Vagina (tissue), 2 donors: ENCODE measurements at regions not wholly inside any gene's neighbourhood (a gene's known extent, or its start where the extent isn't known, plus 50 kb on each side); places are given as distances from the start of the nearest gene placed in this dataset.

Experiments used
- CTCF ChIP-seq, 3 experiments: fragments of 450-650 bp in 2 of 3; fragments of 200-600 bp in 1 of 3; sonication (generic) in 1 of 3; IDR thresholded peaks; one replicate each; pipeline ENCODE4 v1.5.1; 2017 to 2019; ENCODE audit warnings: antibody characterized with exemption in 3 of 3, mild to moderate bottlenecking in 2 of 3, moderate library complexity in 2 of 3
- POLR2A ChIP-seq, 2 donors: fragments of 450-650 bp; IDR thresholded peaks; one replicate each; pipeline ENCODE4 v1.6.1; 2017; ENCODE audit warnings: antibody characterized with exemption in 2 of 2, mild to moderate bottlenecking in 2 of 2, moderate library complexity in 2 of 2

GRCh38 chr12:72209086-72209485 lies 63.1 kb upstream of the TRHDE start:
- TF ChIP-seq POLR2A (IDR thresholded peaks at IDR 0.05) (no peak), CTCF (IDR thresholded peaks at IDR 0.05) (no peak)
